Effector memory CD8-positive, alpha-beta T cell (primary cell): ENCODE measurements at regions not wholly inside any gene's neighbourhood (a gene's known extent, or its start where the extent isn't known, plus 50 kb on each side); places are given as distances from the start of the nearest gene placed in this dataset.
"Not testable (repeated sequence)": the region's sequence is repeated elsewhere in the genome, so short reads cannot be mapped to it uniquely, and the experiment has no call there.

ENCODE experiments used
- ATAC-seq: fragments of 150-1000 bp; cut with Tn5 transposase; replicated peaks from 2 replicates; pipeline ENCODE4 v1.10.0; 2021; ENCODE audit warnings: mild to moderate bottlenecking, moderate library complexity
- DNase-seq, 3 experiments: peaks; one replicate each; pipeline ENCODE4 v3.0.0; 2021
- H3K27ac Mint-ChIP-seq, 2 donors: one replicate each; pipeline ENCODE4 v1.8.0; 2022; ENCODE audit warnings: mild to moderate bottlenecking in 2 of 2, mixed read lengths in 2 of 2, moderate library complexity in 2 of 2
- H3K27me3 Mint-ChIP-seq, 2 donors: one replicate each; pipeline ENCODE4 v1.8.0; 2022; ENCODE audit warnings: mixed read lengths in 2 of 2
- H3K36me3 Mint-ChIP-seq: one replicate; pipeline ENCODE4 v1.8.0; 2022; ENCODE audit warnings: mild to moderate bottlenecking, moderate library complexity, mixed read lengths; ENCODE audit not compliant: insufficient read depth
- H3K4me1 Mint-ChIP-seq, 2 donors: one replicate each; pipeline ENCODE4 v1.8.0; 2022; ENCODE audit warnings: low read depth in 2 of 2, mixed read lengths in 2 of 2
- H3K4me3 Mint-ChIP-seq, 2 donors: one replicate each; pipeline ENCODE4 v1.8.0; 2022; ENCODE audit warnings: mild to moderate bottlenecking in 2 of 2, mixed read lengths in 2 of 2, moderate library complexity in 2 of 2
- H3K9me3 Mint-ChIP-seq, 2 donors: one replicate each; pipeline ENCODE4 v1.8.0; 2022; ENCODE audit warnings: mixed read lengths in 2 of 2

GRCh38 chr22:49657974-49658590 lies 169.6 kb downstream of the BRD1 start:
- H3K36me3 Mint-ChIP-seq = peaks cover 5% of the 10 kb centered on the region
- H3K27ac Mint-ChIP-seq = peak overlapping the region; percentile 82 to 84
- no peak for ATAC-seq
- no peaks in the 10 kb centered on the region for H3K27me3 Mint-ChIP-seq
- H3K4me3 Mint-ChIP-seq = peak overlapping the region; percentile 90 to 93
- H3K9me3 Mint-ChIP-seq = no peaks in the 10 kb centered on the region
- peaks cover 10 to 20% of the 10 kb centered on the region in 2 donors for H3K4me1 Mint-ChIP-seq
- no peak for DNase-seq

GRCh38 chr22:49657275-49657973 lies 170.2 kb downstream of the BRD1 start:
- H3K27ac Mint-ChIP-seq = peak overlapping the region; percentile 82 to 84
- peak overlapping the region; percentile 90 to 93 for H3K4me3 Mint-ChIP-seq
- H3K9me3 Mint-ChIP-seq = no peaks in the 10 kb centered on the region
- H3K36me3 Mint-ChIP-seq = peaks cover 5% of the 10 kb centered on the region
- peak; percentile 88 for ATAC-seq
- peaks cover 14 to 21% of the 10 kb centered on the region in 2 donors for H3K4me1 Mint-ChIP-seq
- peak; percentile 42 to 49 (median 46) for DNase-seq
- no peaks in the 10 kb centered on the region for H3K27me3 Mint-ChIP-seq

GRCh38 chr22:49656883-49657274 lies 170.8 kb downstream of the BRD1 start:
- peaks cover 15 to 23% of the 10 kb centered on the region in 2 donors for H3K4me1 Mint-ChIP-seq
- ATAC-seq (peak; percentile 67), DNase-seq (peak in 1 of 3 experiments; percentile 27)
- peak overlapping the region; percentile 82 to 84 for H3K27ac Mint-ChIP-seq
- not testable (repeated sequence) for H3K27me3 Mint-ChIP-seq, H3K9me3 Mint-ChIP-seq, H3K36me3 Mint-ChIP-seq
- peak overlapping the region; percentile 90 to 93 for H3K4me3 Mint-ChIP-seq

- no peaks in the 10 kb centered on the region for H3K9me3 Mint-ChIP-seq
- peaks cover 5% of the 10 kb centered on the region for H3K36me3 Mint-ChIP-seq
- H3K4me3 Mint-ChIP-seq = peak overlapping the region; percentile 90 to 93
- DNase-seq (no peak), ATAC-seq (no peak)
- H3K27me3 Mint-ChIP-seq = no peaks in the 10 kb centered on the region
- H3K27ac Mint-ChIP-seq = peak overlapping the region in 1 of 2 donors; percentile 82
- H3K4me1 Mint-ChIP-seq = peaks cover 15 to 26% of the 10 kb centered on the region in 2 donors
Observed at GRCh38 chr22:49656291-49656851, 171.3 kb downstream of the BRD1 start.

- ATAC-seq (no peak), DNase-seq (no peak)
- no peaks in the 10 kb centered on the region for H3K27me3 Mint-ChIP-seq
- peaks cover 5% of the 10 kb centered on the region for H3K36me3 Mint-ChIP-seq
- peak overlapping the region in 1 of 2 donors; percentile 82 for H3K27ac Mint-ChIP-seq
- H3K4me1 Mint-ChIP-seq = peaks cover 19 to 26% of the 10 kb centered on the region in 2 donors
- H3K9me3 Mint-ChIP-seq = no peaks in the 10 kb centered on the region
- H3K4me3 Mint-ChIP-seq = peak overlapping the region; percentile 90 to 93
Observed at GRCh38 chr22:49655168-49655812, 172.4 kb downstream of the BRD1 start.

GRCh38 chr22:49650336-49651241 lies 177.1 kb downstream of the BRD1 start:
- H3K4me3 Mint-ChIP-seq = no peak overlapping the region
- peaks cover 13% of the 10 kb centered on the region for H3K36me3 Mint-ChIP-seq
- ATAC-seq (no peak), DNase-seq (no peak)
- H3K4me1 Mint-ChIP-seq = peaks cover 19 to 21% of the 10 kb centered on the region in 2 donors
- H3K27ac Mint-ChIP-seq = no peak overlapping the region
- H3K27me3 Mint-ChIP-seq = no peaks in the 10 kb centered on the region
- no peaks in the 10 kb centered on the region for H3K9me3 Mint-ChIP-seq

GRCh38 chr22:49649166-49650068 lies 178.3 kb downstream of the BRD1 start:
- Mint-ChIP-seq H3K27ac (no peak overlapping the region), H3K4me3 (no peak overlapping the region), H3K36me3 (peaks cover 10% of the 10 kb centered on the region), H3K9me3 (no peaks in the 10 kb centered on the region), H3K27me3 (no peaks in the 10 kb centered on the region), H3K4me1 (peaks cover 15 to 21% of the 10 kb centered on the region in 2 donors)
- ATAC-seq (no peak), DNase-seq (no peak)

- no peaks in the 10 kb centered on the region for H3K27me3 Mint-ChIP-seq
- no peak overlapping the region for H3K27ac Mint-ChIP-seq
- ATAC-seq = no peak
- no peak for DNase-seq
- H3K4me1 Mint-ChIP-seq = peaks cover 15 to 18% of the 10 kb centered on the region in 2 donors
- no peaks in the 10 kb centered on the region for H3K9me3 Mint-ChIP-seq
- no peak overlapping the region for H3K4me3 Mint-ChIP-seq
- H3K36me3 Mint-ChIP-seq = peaks cover 10% of the 10 kb centered on the region
Observed at GRCh38 chr22:49648053-49648452, 179.6 kb downstream of the BRD1 start.

- Mint-ChIP-seq H3K27ac (no peak overlapping the region), H3K4me1 (peaks cover 13 to 18% of the 10 kb centered on the region in 2 donors), H3K27me3 (no peaks in the 10 kb centered on the region), H3K9me3 (no peaks in the 10 kb centered on the region), H3K4me3 (no peak overlapping the region), H3K36me3 (peaks cover 10% of the 10 kb centered on the region)
- DNase-seq = no peak
- no peak for ATAC-seq
Observed at GRCh38 chr22:49647627-49648026, 180.0 kb downstream of the BRD1 start.

GRCh38 chr22:49646876-49647275 lies 180.8 kb downstream of the BRD1 start:
- no peak for DNase-seq
- peaks cover 10 to 17% of the 10 kb centered on the region in 2 donors for H3K4me1 Mint-ChIP-seq
- peaks cover 10% of the 10 kb centered on the region for H3K36me3 Mint-ChIP-seq
- H3K27me3 Mint-ChIP-seq = no peaks in the 10 kb centered on the region
- ATAC-seq = no peak
- H3K27ac Mint-ChIP-seq = peak overlapping the region in 1 of 2 donors; percentile 27
- no peaks in the 10 kb centered on the region for H3K9me3 Mint-ChIP-seq
- no peak overlapping the region for H3K4me3 Mint-ChIP-seq

- Mint-ChIP-seq H3K4me1 (peaks cover 12 to 18% of the 10 kb centered on the region in 2 donors), H3K27me3 (no peaks in the 10 kb centered on the region), H3K36me3 (peaks cover 10% of the 10 kb centered on the region), H3K9me3 (no peaks in the 10 kb centered on the region), H3K27ac (peak overlapping the region in 1 of 2 donors; percentile 27), H3K4me3 (no peak overlapping the region)
- DNase-seq (no peak), ATAC-seq (no peak)
Observed at GRCh38 chr22:49645791-49646550, 181.7 kb downstream of the BRD1 start.
